ENCODE measurements at regions not wholly inside any gene's neighbourhood (a gene's known extent, or its start where the extent isn't known, plus 50 kb on each side); places are given as distances from the start of the nearest gene placed in this dataset.

GRCh38 chr2:172370821-172371455, 56.4 kb upstream of the ITGA6 start:
- no peak overlapping the region for H3K27ac ChIP-seq (ENCODE audit: low read depth, low read length)
- no peaks in the 10 kb centered on the region for H3K36me3 ChIP-seq (ENCODE audit: control insufficient read depth in 2 of 4, insufficient read depth in 4 of 4, low read length in 3 of 4)
- H3K79me2 ChIP-seq (ENCODE audit: control insufficient read depth in 1 of 2, insufficient read depth in 2 of 2, low read length in 2 of 2) = no peaks in the 10 kb centered on the region
- no peak overlapping the region for H4K5ac ChIP-seq (ENCODE audit: insufficient read length, low read depth, low read length)
- H2BK120ac ChIP-seq (replicated peaks; ENCODE audit: low read depth, low read length) = no peak overlapping the region
- H3K27me3 ChIP-seq (replicated peaks in 1 of 4; ENCODE audit: control insufficient read depth in 3 of 4, extremely low read depth in 1 of 4, insufficient read depth in 3 of 4, low read length in 3 of 4) = no peaks in the 10 kb centered on the region
- ChIA-PET CTCF (ENCODE audit: partially characterized antibody) (no interaction called here), POLR2A (ENCODE audit: partially characterized antibody) (interaction anchor here (1.3 kb wide), 1 partner anchor 9 kb away, joined by 4 read pairs; no protein-coding TSS in a partner anchor)
- H3K18ac ChIP-seq (ENCODE audit: extremely low read depth, low read length) = no peak overlapping the region
- H2BK20ac ChIP-seq (ENCODE audit: low read length) = no peak overlapping the region
- H2BK5ac ChIP-seq (ENCODE audit: low read depth, low read length) = no peak overlapping the region
- H2BK12ac ChIP-seq (ENCODE audit: low read depth, low read length) = no peak overlapping the region
- H3K14ac ChIP-seq (ENCODE audit: insufficient read length) = no peak overlapping the region
- 91% methylated on average over 1 of the region's 1 CpG; no CpG with 5 or more reads in 1 of the 2 experiments for WGBS, 2 experiments (ENCODE audit: extremely low coverage in 1 of 2, insufficient coverage in 1 of 2, insufficient read length in 1 of 2, insufficient replicate concordance in 2 of 2, low coverage in 1 of 2, low lambda C conversion rate in 2 of 2, missing lambda C conversion rate in 1 of 2)
- H3K9ac ChIP-seq (replicated peaks in 1 of 4; ENCODE audit: extremely low read depth in 1 of 4, low read depth in 3 of 4, low read length in 3 of 4) = no peak overlapping the region
- H3K23ac ChIP-seq (ENCODE audit: insufficient read length) = no peak overlapping the region
- FAIRE-seq (no peak), DNase-seq (ENCODE audit: low read depth in 1 of 2, low spot score in 2 of 2) (no peak)
- no peak overlapping the region for H2AFZ ChIP-seq (ENCODE audit: low read length)
- no peak overlapping the region for H4K8ac ChIP-seq (ENCODE audit: extremely low read depth, insufficient read depth, low read length)
- no peaks in the 10 kb centered on the region for H4K20me1 ChIP-seq (replicated peaks in 1 of 2; ENCODE audit: control insufficient read depth in 1 of 2, insufficient read depth in 2 of 2, low read length in 2 of 2)
- no peaks in the 10 kb centered on the region for H3K23me2 ChIP-seq (ENCODE audit: low read depth, low read length)
- H3K4me2 ChIP-seq (ENCODE audit: insufficient read depth in 1 of 2, low read depth in 2 of 2, low read length in 2 of 2) = no peak overlapping the region
- no peak overlapping the region for H4K91ac ChIP-seq (replicated peaks; ENCODE audit: insufficient read length, low read length)
- H3K56ac ChIP-seq (replicated peaks; ENCODE audit: insufficient read length, low read depth, low read length) = no peak overlapping the region
- no peak overlapping the region for H3K4me3 ChIP-seq (ENCODE audit: extremely low read depth in 1 of 4, insufficient read depth in 2 of 4, low read depth in 3 of 4, low read length in 4 of 4)
- H2AK5ac ChIP-seq (ENCODE audit: low read depth, low read length) = no peak overlapping the region
- no peak overlapping the region for H2BK15ac ChIP-seq (ENCODE audit: low read length)
- H3K4ac ChIP-seq (replicated peaks; ENCODE audit: insufficient read length, low read depth, low read length) = no peak overlapping the region
- H3K79me1 ChIP-seq (ENCODE audit: low read depth, low read length) = no peaks in the 10 kb centered on the region
- H3K4me1 ChIP-seq (replicated peaks in 1 of 4; ENCODE audit: control insufficient read depth in 3 of 4, insufficient read depth in 4 of 4, low read length in 3 of 4) = no peaks in the 10 kb centered on the region
- peaks cover 7 to 13% of the 10 kb centered on the region in 2 experiments; a peak in 2 of 4 replicates for H3K9me3 ChIP-seq (ENCODE audit: insufficient read depth in 2 of 2, low read depth in 1 of 2, low read length in 1 of 2)
- no peak for TF ChIP-seq POU5F1 (IDR thresholded peaks at IDR 0.05; ENCODE audit: low read depth, low read length)
